Peyer's patch (tissue), 4 donors: ENCODE measurements at regions not wholly inside any gene's neighbourhood (a gene's known extent, or its start where the extent isn't known, plus 50 kb on each side); places are given as distances from the start of the nearest gene placed in this dataset.

ENCODE experiments used
- DNase-seq, 3 donors: peaks; one replicate each; pipeline ENCODE4 v3.0.0-alpha.2; 2017 to 2019
- H3K27ac ChIP-seq, 4 donors: fragments of 200-600 bp; sonication (generic); one replicate each; pipeline ENCODE4 v1.5.1; 2016 to 2019
- H3K27me3 ChIP-seq, 2 donors: fragments of 200-600 bp; sonication (generic); one replicate each; pipeline ENCODE4 v1.5.1; 2019
- H3K36me3 ChIP-seq, 3 donors: fragments of 200-600 bp; sonication (generic); one replicate each; pipeline ENCODE4 v1.5.1; 2016 to 2019
- H3K4me1 ChIP-seq, 4 donors: fragments of 200-600 bp; sonication (generic); one replicate each; pipeline ENCODE4 v1.5.1; 2016 to 2019
- H3K4me3 ChIP-seq, 4 donors: fragments of 200-600 bp; sonication (generic); 1 replicate in 3 of 4; 2 replicates in 1 of 4; pipeline ENCODE4 v1.5.1; 2016 to 2019; ENCODE audit warnings: mild to moderate bottlenecking in 1 of 4
- H3K9me3 ChIP-seq, 4 donors: fragments of 200-600 bp; sonication (generic); one replicate each; pipeline ENCODE4 v1.5.1; 2016 to 2019; ENCODE audit warnings: mild to moderate bottlenecking in 1 of 4
- POLR2A ChIP-seq, 2 donors: fragments of 450-650 bp; IDR thresholded peaks; one replicate each; pipeline ENCODE4 v1.5.1; 2017; ENCODE audit warnings: antibody characterized with exemption in 2 of 2, mild to moderate bottlenecking in 2 of 2, moderate library complexity in 2 of 2
- TF ChIP-seq, protein P1 (sequence below), 6 experiments: fragments of 450-650 bp in 4 of 6; fragments of 200-600 bp in 2 of 6; sonication (generic) in 1 of 6; IDR thresholded peaks; one replicate each; pipeline ENCODE4 v1.5.1; 2017 to 2019; ENCODE audit warnings: antibody characterized with exemption in 6 of 6, mild to moderate bottlenecking in 3 of 6, moderate library complexity in 1 of 6

GRCh38 chr9:75728391-75728790 lies 162.1 kb upstream of the PCSK5 start:
- H3K4me1 ChIP-seq: peaks cover 0 to 9% (median 0%) of the 10 kb centered on the region in 4 donors
- H3K36me3 ChIP-seq: no peaks in the 10 kb centered on the region
- H3K27ac ChIP-seq: no peak overlapping the region
- no peak for DNase-seq
- no peaks in the 10 kb centered on the region for H3K27me3 ChIP-seq
- no peaks in the 10 kb centered on the region for H3K9me3 ChIP-seq
- no peak for TF ChIP-seq POLR2A (IDR thresholded peaks at IDR 0.05)
- TF ChIP-seq, protein P1, sequence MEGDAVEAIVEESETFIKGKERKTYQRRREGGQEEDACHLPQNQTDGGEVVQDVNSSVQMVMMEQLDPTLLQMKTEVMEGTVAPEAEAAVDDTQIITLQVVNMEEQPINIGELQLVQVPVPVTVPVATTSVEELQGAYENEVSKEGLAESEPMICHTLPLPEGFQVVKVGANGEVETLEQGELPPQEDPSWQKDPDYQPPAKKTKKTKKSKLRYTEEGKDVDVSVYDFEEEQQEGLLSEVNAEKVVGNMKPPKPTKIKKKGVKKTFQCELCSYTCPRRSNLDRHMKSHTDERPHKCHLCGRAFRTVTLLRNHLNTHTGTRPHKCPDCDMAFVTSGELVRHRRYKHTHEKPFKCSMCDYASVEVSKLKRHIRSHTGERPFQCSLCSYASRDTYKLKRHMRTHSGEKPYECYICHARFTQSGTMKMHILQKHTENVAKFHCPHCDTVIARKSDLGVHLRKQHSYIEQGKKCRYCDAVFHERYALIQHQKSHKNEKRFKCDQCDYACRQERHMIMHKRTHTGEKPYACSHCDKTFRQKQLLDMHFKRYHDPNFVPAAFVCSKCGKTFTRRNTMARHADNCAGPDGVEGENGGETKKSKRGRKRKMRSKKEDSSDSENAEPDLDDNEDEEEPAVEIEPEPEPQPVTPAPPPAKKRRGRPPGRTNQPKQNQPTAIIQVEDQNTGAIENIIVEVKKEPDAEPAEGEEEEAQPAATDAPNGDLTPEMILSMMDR (IDR thresholded peaks at IDR 0.05): no peak
- H3K4me3 ChIP-seq: no peak overlapping the region

- Histone ChIP-seq H3K9me3 (no peaks in the 10 kb centered on the region), H3K27ac (no peak overlapping the region), H3K27me3 (no peaks in the 10 kb centered on the region), H3K36me3 (no peaks in the 10 kb centered on the region), H3K4me3 (no peak overlapping the region), H3K4me1 (no peaks in the 10 kb centered on the region)
- TF ChIP-seq POLR2A (IDR thresholded peaks at IDR 0.05): no peak
- TF ChIP-seq, protein P1 (IDR thresholded peaks at IDR 0.05): no peak
- no peak for DNase-seq
Measured at GRCh38 chr9:75734802-75735201, 155.7 kb upstream of the PCSK5 start.

GRCh38 chr9:75739884-75740611 lies 150.4 kb upstream of the PCSK5 start:
- no peak overlapping the region for H3K27ac ChIP-seq
- no peaks in the 10 kb centered on the region for H3K36me3 ChIP-seq
- no peaks in the 10 kb centered on the region for H3K27me3 ChIP-seq
- H3K9me3 ChIP-seq: no peaks in the 10 kb centered on the region
- H3K4me1 ChIP-seq: no peaks in the 10 kb centered on the region
- no peak overlapping the region for H3K4me3 ChIP-seq
- no peak for DNase-seq
- TF ChIP-seq POLR2A (IDR thresholded peaks at IDR 0.05): no peak
- TF ChIP-seq, protein P1 (IDR thresholded peaks at IDR 0.05): no peak

DNA sequence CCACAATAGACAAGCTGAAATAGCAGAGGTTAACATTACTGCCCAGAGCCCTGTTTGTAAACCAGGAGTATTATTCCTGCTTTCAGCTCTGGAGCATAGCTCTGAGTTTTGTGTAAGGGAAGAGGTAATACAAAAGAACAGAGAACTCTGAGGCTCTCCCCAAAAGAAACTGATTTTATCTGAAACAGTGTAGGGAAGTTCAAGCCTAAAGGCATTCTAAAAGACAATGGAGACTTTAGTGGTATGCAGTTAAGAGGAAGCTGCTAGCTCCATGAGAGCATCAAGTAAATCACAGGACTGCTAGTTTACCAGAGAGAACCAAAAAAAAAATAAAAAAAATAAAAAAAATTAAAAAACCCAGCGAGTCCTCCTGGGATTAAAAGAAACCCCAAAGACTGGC lies 146.6 kb upstream of the PCSK5 start:
- H3K36me3 ChIP-seq: no peaks in the 10 kb centered on the region
- H3K9me3 ChIP-seq: no peaks in the 10 kb centered on the region
- TF ChIP-seq POLR2A (IDR thresholded peaks at IDR 0.05): no peak
- TF ChIP-seq, protein P1 (IDR thresholded peaks at IDR 0.05): no peak
- no peak overlapping the region for H3K27ac ChIP-seq
- no peak overlapping the region for H3K4me3 ChIP-seq
- DNase-seq: no peak
- H3K27me3 ChIP-seq: no peaks in the 10 kb centered on the region
- no peaks in the 10 kb centered on the region for H3K4me1 ChIP-seq

- no peak for DNase-seq
- no peaks in the 10 kb centered on the region for H3K27me3 ChIP-seq
- no peaks in the 10 kb centered on the region for H3K4me1 ChIP-seq
- TF ChIP-seq, protein P1 (IDR thresholded peaks at IDR 0.05): no peak
- TF ChIP-seq POLR2A (IDR thresholded peaks at IDR 0.05): no peak
- H3K27ac ChIP-seq: no peak overlapping the region
- no peaks in the 10 kb centered on the region for H3K9me3 ChIP-seq
- no peaks in the 10 kb centered on the region for H3K36me3 ChIP-seq
- H3K4me3 ChIP-seq: no peak overlapping the region
Measured at GRCh38 chr9:75754080-75754479, 136.4 kb upstream of the PCSK5 start.
